ENCODE measurements at regions not wholly inside any gene's neighbourhood (a gene's known extent, or its start where the extent isn't known, plus 50 kb on each side); places are given as distances from the start of the nearest gene placed in this dataset. TPM values are rescaled to one million over a fixed set of nuclear protein-coding genes. Genes with fewer than 3 reads are reported as not detected.

DNA sequence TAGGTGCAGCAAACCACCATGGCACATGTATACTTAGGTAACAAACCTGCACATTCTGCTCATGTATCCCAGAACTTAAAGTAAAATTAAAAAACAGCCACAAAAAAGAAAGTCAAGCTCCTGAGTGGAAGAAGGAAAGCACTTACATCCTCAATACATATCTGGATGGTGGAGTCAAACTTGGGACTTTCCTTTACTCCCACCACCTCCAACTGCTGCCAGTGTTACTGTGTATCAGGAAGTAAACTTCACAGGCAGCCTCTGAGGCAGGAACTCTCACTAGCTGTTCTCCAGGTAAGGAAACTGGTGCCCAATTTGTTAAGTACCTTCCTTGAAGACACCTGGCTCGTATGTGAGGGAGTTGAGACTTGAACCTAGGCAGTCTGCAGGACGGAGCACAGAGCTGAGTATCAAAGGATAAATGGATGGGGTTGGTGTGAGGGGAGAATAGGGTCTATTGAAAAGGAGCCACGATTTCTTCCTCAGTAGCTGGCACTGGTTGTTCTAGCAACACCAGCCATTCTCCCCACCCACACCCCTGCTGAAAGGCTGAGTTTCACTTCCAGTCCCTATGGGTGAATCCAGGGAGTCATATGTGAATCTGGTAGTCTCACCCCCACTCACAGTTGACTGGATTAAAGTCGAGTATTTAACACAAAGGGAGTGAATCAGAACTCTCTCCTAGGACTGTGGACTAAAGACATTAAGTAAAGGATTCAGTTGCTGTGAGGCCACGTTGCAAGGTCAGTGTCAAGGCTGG lies 50.0 kb upstream of the GPR39 start:
- Histone ChIP-seq H3K4me3 (no peak overlapping the region), H3K27me3 (no peaks in the 10 kb centered on the region), H3K27ac (no peak overlapping the region), H3K36me3 (no peaks in the 10 kb centered on the region), H3K9me3 (no peaks in the 10 kb centered on the region), H3K4me1 (no peaks in the 10 kb centered on the region)
- TF ChIP-seq POLR2AphosphoS5 (IDR thresholded peaks at IDR 0.05; ENCODE audit: insufficient read depth in 1 of 2, low read depth in 1 of 2) (no peak), CTCF (IDR thresholded peaks at IDR 0.05) (no peak), POLR2A (IDR thresholded peaks at IDR 0.05) (no peak)
- intact Hi-C loops (cut with DNase I) = no loop called here
- no peak for DNase-seq (ENCODE audit: extremely low spot score in 2 of 2)

MicroRNAs in the stretch of these regions (microRNA counts, 767-probe panel; counts per million panel counts)
- microRNA hsa-miR-663b = 238 to 261 counts per million in 2 donors

Small RNA genes in the stretch of these regions (microRNA-seq; reads per million reads assigned to microRNA genes)
- gene MIR663B (ENCODE audit: borderline number of aligned reads, borderline replicate concordance) = not detected

Small RNA genes in the stretch of these regions (small RNA-seq; reads per million reads assigned to genes)
- not detected for gene MIR663B
- not detected for gene RNA5-8SP5

Measured in vagina (tissue), 2 donors.